ENCODE measurements at regions not wholly inside any gene's neighbourhood (a gene's known extent, or its start where the extent isn't known, plus 50 kb on each side); places are given as distances from the start of the nearest gene placed in this dataset.
A peak's percentile ranks its signal among the peaks of the same experiment; 100 is the strongest.

GRCh38 chr13:67763984-67764383 lies 533.8 kb upstream of the PCDH9 start:
- FAIRE-seq = no peak

DNA sequence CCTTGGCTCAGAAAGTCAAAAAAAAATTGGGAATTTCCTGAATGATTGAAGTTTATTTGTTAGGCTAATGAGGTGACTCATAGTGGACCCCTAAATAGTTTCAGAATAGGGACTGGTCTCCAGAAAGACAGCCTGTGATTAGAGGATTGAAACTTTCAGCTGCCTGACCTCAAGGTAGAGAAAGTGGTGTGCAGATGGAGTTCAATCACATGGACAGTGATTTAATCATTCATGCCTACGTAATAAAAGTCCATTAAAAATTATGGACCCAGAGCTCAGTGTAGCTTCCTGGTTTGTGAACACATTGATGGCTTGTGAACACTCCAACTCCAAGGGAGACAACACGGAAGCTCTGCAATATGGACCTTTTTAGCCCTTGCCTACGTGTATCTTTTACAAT lies 533.2 kb upstream of the PCDH9 start:
- no peak for FAIRE-seq

DNA sequence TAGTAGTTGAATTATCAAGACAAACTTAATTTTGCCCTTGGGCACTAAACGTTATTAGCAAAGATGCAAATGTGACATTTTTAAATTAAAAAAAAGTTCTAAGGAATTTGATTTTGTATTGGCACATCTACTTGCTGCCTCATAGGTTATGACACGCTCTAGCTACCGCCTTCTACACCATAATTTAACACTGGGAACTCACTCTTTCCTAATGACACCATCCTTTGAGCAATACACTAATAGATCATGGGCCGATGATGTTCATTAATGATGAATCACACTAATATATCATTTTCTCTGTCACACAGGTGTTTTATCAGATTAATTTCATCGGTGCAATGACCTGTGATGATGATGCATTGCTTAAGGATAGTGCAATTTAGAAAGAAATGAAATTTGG lies 528.8 kb upstream of the PCDH9 start:
- no peak for FAIRE-seq

GRCh38 chr13:67754012-67754411 lies 523.9 kb upstream of the PCDH9 start:
- no peak for FAIRE-seq

- no peak for FAIRE-seq
Observed at GRCh38 chr13:67752759-67753158, 522.6 kb upstream of the PCDH9 start.

DNA sequence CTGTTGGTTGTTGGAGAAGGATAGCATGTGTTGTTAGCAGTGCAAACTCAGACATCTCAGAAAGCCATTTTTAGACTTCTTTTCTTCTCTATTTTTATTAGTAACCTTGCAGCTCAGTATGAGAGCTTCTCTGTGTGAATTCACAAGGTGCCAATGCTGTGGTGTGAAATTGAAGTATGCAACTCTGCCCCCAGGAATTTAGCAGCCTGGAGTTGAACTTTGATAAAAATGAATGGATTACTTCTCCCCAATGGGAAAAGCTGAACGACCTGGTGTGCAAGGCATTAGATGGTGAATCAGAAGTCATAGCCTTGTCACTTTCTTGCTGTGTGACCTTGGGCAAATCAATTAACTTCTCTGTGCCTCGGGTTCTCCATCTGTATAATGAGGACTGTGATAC lies 512.3 kb upstream of the PCDH9 start:
- FAIRE-seq = no peak

DNA sequence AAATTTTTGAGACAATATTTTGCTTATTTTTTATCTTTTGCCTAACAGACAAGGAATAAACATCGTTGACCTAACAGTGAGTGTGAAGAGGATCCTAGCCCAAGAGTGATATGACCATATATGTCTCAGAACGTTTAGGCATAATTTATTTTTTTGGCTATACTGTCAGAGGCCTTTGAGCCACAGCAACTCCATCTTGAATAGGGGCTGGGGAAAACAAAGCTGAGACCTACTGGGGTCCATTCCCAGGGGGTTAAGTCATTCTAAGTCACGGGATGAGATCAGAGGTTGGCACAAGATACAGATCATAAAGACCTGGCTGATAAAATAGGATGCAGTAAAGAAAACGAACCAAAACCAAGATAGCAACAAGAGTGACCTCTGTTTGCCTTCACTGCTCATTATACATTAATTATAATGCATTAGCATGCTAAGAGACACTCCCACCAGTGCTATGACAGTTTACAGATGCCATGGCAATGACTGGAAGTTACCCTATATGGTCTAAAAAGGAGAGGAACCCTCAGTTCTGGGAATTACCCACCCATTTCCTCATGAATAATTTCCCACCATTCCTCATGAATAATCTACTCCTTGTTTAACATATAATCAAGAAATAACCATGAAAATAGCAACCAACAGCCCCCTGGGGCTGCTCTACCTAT lies 510.9 kb upstream of the PCDH9 start:
- no peak for FAIRE-seq

GRCh38 chr13:67736646-67737420 lies 506.7 kb upstream of the PCDH9 start:
- peak; percentile 55 for FAIRE-seq

DNA sequence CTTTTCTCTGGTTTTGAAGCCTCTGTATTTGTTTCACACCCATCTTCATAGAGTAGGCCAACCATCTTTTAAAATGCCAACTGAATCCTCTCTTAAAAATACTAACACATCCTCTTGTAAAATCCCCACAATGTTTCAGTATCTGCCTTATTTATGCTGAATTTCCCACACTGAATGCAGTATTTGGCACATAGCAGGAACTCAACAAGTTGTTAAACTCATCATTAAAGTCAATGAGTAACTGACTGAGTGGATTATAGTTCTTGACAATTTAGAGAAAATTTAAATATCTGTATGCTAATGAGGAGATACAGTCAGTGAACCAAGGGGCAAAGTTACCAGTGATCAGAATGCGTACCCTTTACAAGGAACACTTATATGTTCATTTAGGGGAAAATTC lies 505.5 kb upstream of the PCDH9 start:
- FAIRE-seq = no peak

- FAIRE-seq = no peak
Observed at GRCh38 chr13:67726979-67727378, 496.8 kb upstream of the PCDH9 start.

DNA sequence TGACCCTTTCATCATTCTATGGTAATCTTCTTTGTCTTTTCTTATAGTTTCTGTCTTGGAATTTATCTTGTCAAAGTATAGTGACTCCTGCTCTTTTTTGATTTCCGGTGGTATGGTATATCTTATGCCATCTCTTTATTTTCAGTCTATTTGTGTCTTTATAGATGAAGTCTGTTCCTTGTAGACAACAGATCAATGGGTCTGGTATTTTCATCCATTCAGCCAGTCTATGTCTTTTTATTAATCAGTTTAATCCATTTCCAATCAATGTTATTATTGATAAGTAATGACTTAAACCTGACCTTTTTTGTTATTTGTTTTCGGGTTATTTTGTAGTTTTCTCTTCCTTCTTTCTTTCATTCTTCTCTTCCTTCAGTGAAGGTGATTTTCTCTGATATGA lies 495.9 kb upstream of the PCDH9 start:
- no peak for FAIRE-seq

- no peak for FAIRE-seq
Observed at GRCh38 chr13:67713571-67713970, 483.4 kb upstream of the PCDH9 start.

DNA sequence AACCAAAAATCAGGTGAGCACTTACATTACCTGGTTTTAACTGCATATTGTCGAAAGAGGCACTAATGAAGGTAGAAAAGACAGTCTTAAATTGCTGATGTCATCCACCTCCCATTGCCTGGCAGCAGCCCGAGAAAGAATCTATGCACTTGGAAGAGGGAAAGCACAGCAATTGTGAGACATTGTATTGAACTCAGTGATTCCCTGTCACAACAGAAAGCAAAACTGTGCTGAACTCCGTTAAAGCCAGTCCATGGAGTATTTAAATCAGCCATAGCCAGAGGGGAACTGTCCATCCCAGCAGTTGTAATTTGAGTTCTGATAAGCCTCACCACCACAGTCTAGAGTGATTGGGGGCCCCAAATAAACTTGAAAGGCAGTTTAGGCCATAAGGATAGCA lies 466.6 kb upstream of the PCDH9 start:
- FAIRE-seq = no peak

- no peak for FAIRE-seq
Observed at GRCh38 chr13:67664502-67664901, 434.4 kb upstream of the PCDH9 start.

DNA sequence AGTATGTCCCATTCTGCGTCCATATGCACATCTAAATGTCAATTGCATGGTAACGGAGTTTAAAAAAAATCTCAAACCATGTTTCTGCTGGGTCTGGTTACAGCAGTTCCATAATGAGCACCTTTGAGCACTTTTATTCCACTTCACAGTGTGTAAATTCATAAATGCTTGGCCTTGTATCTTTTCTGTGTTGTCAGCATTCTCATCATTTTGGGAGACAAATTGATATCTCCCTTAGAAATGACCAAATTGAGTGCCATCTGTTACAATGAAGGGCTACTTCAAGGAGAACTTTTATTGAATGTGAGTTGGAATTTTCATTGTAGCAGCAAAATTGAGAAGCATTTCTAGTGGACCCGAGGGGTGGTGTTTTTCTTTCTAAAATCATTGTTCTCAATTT lies 432.9 kb upstream of the PCDH9 start:
- FAIRE-seq = no peak

- FAIRE-seq = peak; percentile 75
Observed at GRCh38 chr13:67652887-67653286, 422.8 kb upstream of the PCDH9 start.

- FAIRE-seq = no peak
Observed at GRCh38 chr13:67651908-67652465, 421.9 kb upstream of the PCDH9 start.

- no peak for FAIRE-seq
Observed at GRCh38 chr13:67650471-67650870, 420.3 kb upstream of the PCDH9 start.

DNA sequence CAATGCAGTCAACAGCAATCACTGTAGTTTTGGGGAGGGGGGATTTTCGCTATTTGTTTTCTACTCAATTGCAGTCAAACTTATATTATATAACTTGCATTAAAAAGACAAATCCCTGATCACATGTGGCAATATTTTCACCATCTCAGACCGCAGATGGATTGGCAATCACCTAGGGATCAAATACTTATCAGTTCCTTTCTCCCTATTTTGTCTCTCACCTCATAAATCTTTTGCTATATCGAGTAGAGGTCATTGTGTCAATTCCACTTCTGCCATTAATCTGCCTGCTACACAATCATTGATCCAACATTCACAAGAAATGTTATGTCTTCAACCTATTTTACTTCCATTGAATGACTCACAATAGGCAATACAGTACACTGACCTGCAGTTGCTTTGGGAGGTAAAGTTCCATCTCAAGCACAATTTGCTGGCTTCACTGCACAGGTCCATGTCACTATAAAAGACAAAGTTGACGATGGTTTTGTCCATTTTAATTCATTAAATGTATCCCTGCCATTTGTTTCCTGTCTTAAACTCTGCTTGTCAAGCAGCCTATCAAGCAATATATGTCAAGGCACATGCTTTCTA lies 415.8 kb upstream of the PCDH9 start:
- no peak for FAIRE-seq

GRCh38 chr13:67643516-67644055 lies 413.4 kb upstream of the PCDH9 start:
- no peak for FAIRE-seq

- FAIRE-seq = no peak
Observed at GRCh38 chr13:67642657-67643056, 412.5 kb upstream of the PCDH9 start.

DNA sequence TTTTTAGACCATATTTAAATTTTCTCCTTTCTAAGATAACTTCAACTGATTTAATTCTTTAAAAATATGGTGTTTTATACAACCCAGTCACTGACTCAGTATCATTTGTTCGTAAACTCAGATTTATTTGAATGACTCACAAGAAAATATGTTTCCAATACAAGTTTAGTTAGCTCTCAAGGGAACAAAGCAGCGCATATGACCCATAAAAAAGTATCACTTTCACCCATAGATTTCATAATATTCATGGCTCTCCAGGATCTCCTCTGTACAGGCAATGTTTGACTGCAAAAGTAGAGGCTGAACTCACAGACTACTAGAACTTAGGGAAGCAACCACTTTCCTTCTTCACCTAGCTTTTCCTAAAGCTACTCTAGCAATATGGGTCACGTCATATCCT lies 405.6 kb upstream of the PCDH9 start:
- no peak for FAIRE-seq

DNA sequence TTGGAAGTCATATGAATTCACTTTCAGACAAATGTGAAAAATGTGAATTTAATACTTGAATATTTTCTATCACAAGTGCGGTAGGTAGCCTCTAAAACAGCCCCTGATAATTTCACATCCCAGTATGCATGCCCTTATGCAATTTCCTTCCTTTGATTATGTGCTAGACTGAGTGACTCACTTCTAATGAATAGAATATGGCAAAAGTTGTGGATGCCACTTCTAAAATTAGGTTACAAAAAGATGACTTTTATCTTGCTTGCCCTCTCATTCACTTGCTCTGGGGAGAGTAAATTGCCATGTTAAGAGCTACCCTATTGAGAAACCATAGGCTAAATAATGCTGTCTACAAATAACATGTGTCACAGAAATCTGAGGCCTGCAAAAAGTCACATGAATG lies 402.5 kb upstream of the PCDH9 start:
- no peak for FAIRE-seq

- no peak for FAIRE-seq
Observed at GRCh38 chr13:67630640-67631039, 400.5 kb upstream of the PCDH9 start.

All from G401.6 (cell line).